ENCODE measurements at regions not wholly inside any gene's neighbourhood (a gene's known extent, or its start where the extent isn't known, plus 50 kb on each side); places are given as distances from the start of the nearest gene placed in this dataset.

GRCh38 chrY:13091575-13091974 lies 186.9 kb downstream of the DDX3Y start:
- Histone ChIP-seq H3K9me3 (ENCODE audit: low read length) (no peaks in the 10 kb centered on the region), H3K4me3 (ENCODE audit: low read depth, low read length, poor library complexity, severe bottlenecking) (no peak overlapping the region), H3K79me2 (ENCODE audit: insufficient read depth, low read depth, low read length) (no peaks in the 10 kb centered on the region), H3K27ac (ENCODE audit: low read depth, low read length, poor library complexity, severe bottlenecking) (no peak overlapping the region), H3K4me1 (ENCODE audit: insufficient read depth, low read length, poor library complexity, severe bottlenecking) (no peaks in the 10 kb centered on the region), H2AFZ (ENCODE audit: low read length) (no peak overlapping the region), H3K4me2 (ENCODE audit: low read length) (no peak overlapping the region), H3K36me3 (ENCODE audit: insufficient read depth, low read length) (no peaks in the 10 kb centered on the region), H3K9me2 (ENCODE audit: insufficient read depth, low read length) (no peaks in the 10 kb centered on the region), H4K20me1 (ENCODE audit: insufficient read depth, low read length) (no peaks in the 10 kb centered on the region)
- POLR2A ChIA-PET = no interaction called here
- DNase-seq (ENCODE audit: low spot score) = no peak
- intact Hi-C loops (cut with micrococcal nuclease; ENCODE audit: unreplicated experiment) = no loop called here
- BruUV-seq (replicated peaks) = no TSS peak
- CTCF ChIA-PET (ENCODE audit: unreplicated experiment) = no interaction called here
- TF ChIP-seq EZH2phosphoT487 (IDR thresholded peaks at IDR 0.05; ENCODE audit: borderline replicate concordance, low read depth, low read length) (no peak), CTCF (conservative IDR thresholded peaks at IDR 0.05; ENCODE audit: low read length) (no peak)

- H3K9me3 ChIP-seq (ENCODE audit: low read length) = no peaks in the 10 kb centered on the region
- no TSS peak for BruUV-seq (replicated peaks)
- no peak overlapping the region for H3K27ac ChIP-seq (ENCODE audit: low read depth, low read length, poor library complexity, severe bottlenecking)
- DNase-seq (ENCODE audit: low spot score) = no peak
- H4K20me1 ChIP-seq (ENCODE audit: insufficient read depth, low read length) = no peaks in the 10 kb centered on the region
- H3K79me2 ChIP-seq (ENCODE audit: insufficient read depth, low read depth, low read length) = no peaks in the 10 kb centered on the region
- H3K4me2 ChIP-seq (ENCODE audit: low read length) = no peak overlapping the region
- ChIA-PET POLR2A (no interaction called here), CTCF (ENCODE audit: unreplicated experiment) (no interaction called here)
- no peaks in the 10 kb centered on the region for H3K4me1 ChIP-seq (ENCODE audit: insufficient read depth, low read length, poor library complexity, severe bottlenecking)
- TF ChIP-seq EZH2phosphoT487 (IDR thresholded peaks at IDR 0.05; ENCODE audit: borderline replicate concordance, low read depth, low read length) = no peak
- TF ChIP-seq CTCF (conservative IDR thresholded peaks at IDR 0.05; ENCODE audit: low read length) = no peak
- no peaks in the 10 kb centered on the region for H3K9me2 ChIP-seq (ENCODE audit: insufficient read depth, low read length)
- no peak overlapping the region for H2AFZ ChIP-seq (ENCODE audit: low read length)
- no peak overlapping the region for H3K4me3 ChIP-seq (ENCODE audit: low read depth, low read length, poor library complexity, severe bottlenecking)
- no peaks in the 10 kb centered on the region for H3K36me3 ChIP-seq (ENCODE audit: insufficient read depth, low read length)
- intact Hi-C loops (cut with micrococcal nuclease; ENCODE audit: unreplicated experiment) = no loop called here
These were observed 188.3 kb downstream of the DDX3Y start for GRCh38 chrY:13092986-13093385.

- no peak for TF ChIP-seq EZH2phosphoT487 (IDR thresholded peaks at IDR 0.05; ENCODE audit: borderline replicate concordance, low read depth, low read length)
- TF ChIP-seq CTCF (conservative IDR thresholded peaks at IDR 0.05; ENCODE audit: low read length) = no peak
- no peak for DNase-seq (ENCODE audit: low spot score)
- no peaks in the 10 kb centered on the region for H3K4me1 ChIP-seq (ENCODE audit: insufficient read depth, low read length, poor library complexity, severe bottlenecking)
- POLR2A ChIA-PET = no interaction called here
- H3K4me2 ChIP-seq (ENCODE audit: low read length) = no peak overlapping the region
- H2AFZ ChIP-seq (ENCODE audit: low read length) = no peak overlapping the region
- no peak overlapping the region for H3K27ac ChIP-seq (ENCODE audit: low read depth, low read length, poor library complexity, severe bottlenecking)
- no peaks in the 10 kb centered on the region for H3K9me3 ChIP-seq (ENCODE audit: low read length)
- H3K4me3 ChIP-seq (ENCODE audit: low read depth, low read length, poor library complexity, severe bottlenecking) = no peak overlapping the region
- intact Hi-C loops (cut with micrococcal nuclease; ENCODE audit: unreplicated experiment) = no loop called here
- no peaks in the 10 kb centered on the region for H3K79me2 ChIP-seq (ENCODE audit: insufficient read depth, low read depth, low read length)
- H3K9me2 ChIP-seq (ENCODE audit: insufficient read depth, low read length) = no peaks in the 10 kb centered on the region
- CTCF ChIA-PET (ENCODE audit: unreplicated experiment) = no interaction called here
- H3K36me3 ChIP-seq (ENCODE audit: insufficient read depth, low read length) = no peaks in the 10 kb centered on the region
- no peaks in the 10 kb centered on the region for H4K20me1 ChIP-seq (ENCODE audit: insufficient read depth, low read length)
- no TSS peak for BruUV-seq (replicated peaks)
These were observed 188.8 kb downstream of the DDX3Y start for GRCh38 chrY:13093461-13093860.

Data from OCI-LY7 (cell line).